HCT116 (cell line): ENCODE measurements at regions not wholly inside any gene's neighbourhood (a gene's known extent, or its start where the extent isn't known, plus 50 kb on each side); places are given as distances from the start of the nearest gene placed in this dataset.

ENCODE experiments used
- POLR2A ChIP-seq: IDR thresholded peaks from 2 replicates; pipeline ENCODE4 v1.7.0; 2011; ENCODE audit warnings: borderline replicate concordance; ENCODE audit not compliant: insufficient read depth, insufficient read length; ENCODE audit errors: extremely low read depth
- TF ChIP-seq, protein P1 (sequence below), 3 experiments: fragments of 200-600 bp in 1 of 3; sonication (generic) in 1 of 3; IDR thresholded peaks in 2 of 3; conservative IDR thresholded peaks in 1 of 3; 2 replicates each; pipeline ENCODE4 v1.5.1; 2012 to 2017; ENCODE audit warnings: low read depth in 2 of 3, low read length in 2 of 3, antibody characterized with exemption in 1 of 3, borderline replicate concordance in 1 of 3, control low read depth in 1 of 3, mild to moderate bottlenecking in 1 of 3, mixed read lengths in 1 of 3, mixed run types in 1 of 3, moderate library complexity in 1 of 3; ENCODE audit not compliant: insufficient read depth in 1 of 3

DNA sequence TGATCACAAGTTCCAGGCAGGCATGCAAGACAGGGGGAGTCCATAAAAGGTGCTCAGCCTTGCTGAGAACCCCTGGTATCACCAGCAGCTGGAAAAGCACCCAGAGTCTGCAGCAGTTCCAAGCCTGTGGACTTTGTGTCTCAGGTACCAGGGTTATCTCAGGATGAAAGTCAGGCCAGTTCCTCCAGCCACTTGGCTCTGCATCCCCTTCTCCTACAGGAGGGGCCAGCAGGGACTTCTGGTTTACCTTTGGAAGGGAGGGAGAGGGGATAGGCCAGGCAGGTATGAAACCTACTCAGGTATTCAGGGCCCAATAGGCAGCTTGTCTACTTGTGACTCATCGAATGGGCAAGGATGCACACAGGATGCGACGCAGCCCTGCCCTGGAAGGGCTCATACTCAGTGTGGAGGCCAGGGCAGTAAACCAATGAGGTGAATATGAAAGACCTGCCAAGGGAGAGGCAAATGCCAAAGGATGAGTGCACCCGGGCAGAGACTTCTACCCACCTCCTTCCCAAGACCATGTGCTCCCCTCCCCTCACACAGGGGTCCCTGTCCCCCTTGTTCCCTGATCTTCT is 148.2 kb downstream of the SLC38A6 start:
- TF ChIP-seq, protein P1, sequence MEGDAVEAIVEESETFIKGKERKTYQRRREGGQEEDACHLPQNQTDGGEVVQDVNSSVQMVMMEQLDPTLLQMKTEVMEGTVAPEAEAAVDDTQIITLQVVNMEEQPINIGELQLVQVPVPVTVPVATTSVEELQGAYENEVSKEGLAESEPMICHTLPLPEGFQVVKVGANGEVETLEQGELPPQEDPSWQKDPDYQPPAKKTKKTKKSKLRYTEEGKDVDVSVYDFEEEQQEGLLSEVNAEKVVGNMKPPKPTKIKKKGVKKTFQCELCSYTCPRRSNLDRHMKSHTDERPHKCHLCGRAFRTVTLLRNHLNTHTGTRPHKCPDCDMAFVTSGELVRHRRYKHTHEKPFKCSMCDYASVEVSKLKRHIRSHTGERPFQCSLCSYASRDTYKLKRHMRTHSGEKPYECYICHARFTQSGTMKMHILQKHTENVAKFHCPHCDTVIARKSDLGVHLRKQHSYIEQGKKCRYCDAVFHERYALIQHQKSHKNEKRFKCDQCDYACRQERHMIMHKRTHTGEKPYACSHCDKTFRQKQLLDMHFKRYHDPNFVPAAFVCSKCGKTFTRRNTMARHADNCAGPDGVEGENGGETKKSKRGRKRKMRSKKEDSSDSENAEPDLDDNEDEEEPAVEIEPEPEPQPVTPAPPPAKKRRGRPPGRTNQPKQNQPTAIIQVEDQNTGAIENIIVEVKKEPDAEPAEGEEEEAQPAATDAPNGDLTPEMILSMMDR (IDR thresholded peaks at IDR 0.05 in 2 of 3, conservative IDR thresholded peaks at IDR 0.05 in 1 of 3; ENCODE audit: borderline replicate concordance in 1 of 3, insufficient read depth in 1 of 3, low read depth in 2 of 3, low read length in 2 of 3) = no peak
- no peak for TF ChIP-seq POLR2A
